OCI-LY7 (cell line): ENCODE measurements at regions not wholly inside any gene's neighbourhood (a gene's known extent, or its start where the extent isn't known, plus 50 kb on each side); places are given as distances from the start of the nearest gene placed in this dataset.

Experiments
- BruUV-seq: library from RNA; stranded (reverse); fragments of 400-500 nt; replicated peaks from 2 replicates; lab custom pipeline; 2021; lab: Mats Ljungman, UMichigan
- CTCF ChIA-PET: fragments of 300-600 bp; sonication (Branson Sonifier 250); formaldehyde crosslinking; loops from one replicate; lab custom pipeline; 2022; ENCODE audit warnings: antibody characterized with exemption; ENCODE audit not compliant: unreplicated experiment; lab: Charles Lee
- POLR2A ChIA-PET: fragments of 300-600 bp; sonication (Branson Sonifier 250); formaldehyde crosslinking; loops from one replicate; lab custom pipeline; 2022; ENCODE audit warnings: antibody characterized with exemption; lab: Charles Lee
- DNase-seq: peaks from one replicate; pipeline ENCODE4 v3.0.0-alpha.2; 2015; ENCODE audit warnings: low spot score
- H2AFZ ChIP-seq: fragments of 200-600 bp; sonication (generic), shearing (Covaris generic); 2 replicates; pipeline ENCODE4 v1.6.1; 2014; ENCODE audit warnings: mild to moderate bottlenecking, antibody characterized with exemption, low read length, moderate library complexity
- H3K27ac ChIP-seq: fragments of 200-600 bp; sonication (generic); 2 replicates; pipeline ENCODE4 v1.5.1; 2014; ENCODE audit warnings: mixed run types, low read depth, mild to moderate bottlenecking, moderate library complexity, low read length, inconsistent platforms; ENCODE audit not compliant: poor library complexity, severe bottlenecking
- H3K36me3 ChIP-seq: fragments of 200-600 bp; sonication (generic); 2 replicates; pipeline ENCODE4 v1.6.1; 2014; ENCODE audit warnings: mild to moderate bottlenecking, antibody characterized with exemption, low read length, moderate library complexity, mixed read lengths; ENCODE audit not compliant: insufficient read depth
- H3K4me1 ChIP-seq: fragments of 200-600 bp; sonication (generic); 2 replicates; pipeline ENCODE4 v1.5.1; 2014; ENCODE audit warnings: mild to moderate bottlenecking, low read length; ENCODE audit not compliant: insufficient read depth, poor library complexity, severe bottlenecking
- H3K4me2 ChIP-seq: fragments of 200-600 bp; sonication (generic); 2 replicates; pipeline ENCODE4 v1.6.1; 2014; ENCODE audit warnings: mild to moderate bottlenecking, low read length
- H3K4me3 ChIP-seq: fragments of 200-600 bp; sonication (generic); 2 replicates; pipeline ENCODE4 v1.5.1; 2014; ENCODE audit warnings: mild to moderate bottlenecking, low read depth, low read length; ENCODE audit not compliant: poor library complexity, severe bottlenecking
- H3K79me2 ChIP-seq: fragments of 200-600 bp; sonication (generic); 2 replicates; pipeline ENCODE4 v1.6.1; 2016; ENCODE audit warnings: low read depth, mild to moderate bottlenecking, low read length, moderate library complexity, mixed read lengths; ENCODE audit not compliant: insufficient read depth
- H3K9me2 ChIP-seq: fragments of 200-600 bp; sonication (generic); 2 replicates; pipeline ENCODE4 v1.6.1; 2016; ENCODE audit warnings: mild to moderate bottlenecking, low read length, mixed read lengths; ENCODE audit not compliant: insufficient read depth
- H3K9me3 ChIP-seq: fragments of 200-600 bp; sonication (generic); 2 replicates; pipeline ENCODE4 v1.6.1; 2014; ENCODE audit warnings: mild to moderate bottlenecking, mixed run types, low read length, mixed read lengths
- H4K20me1 ChIP-seq: fragments of 200-600 bp; sonication (generic); 2 replicates; pipeline ENCODE4 v1.6.1; 2014; ENCODE audit warnings: mild to moderate bottlenecking, antibody characterized with exemption, low read length, moderate library complexity, mixed read lengths; ENCODE audit not compliant: insufficient read depth
- EZH2phosphoT487 ChIP-seq: fragments of 200-600 bp; sonication (generic); IDR thresholded peaks from 2 replicates; pipeline ENCODE4 v1.6.1; 2018; ENCODE audit warnings: low read depth, borderline replicate concordance, mild to moderate bottlenecking, mixed run types, antibody characterized with exemption, low read length, moderate library complexity, mixed read lengths
- intact Hi-C: fragments of 100-400 bp; cut with micrococcal nuclease; formaldehyde crosslinking; loops from one replicate; pipeline ENCODE4 v1.10.0; 2022; ENCODE audit not compliant: unreplicated experiment
- TF ChIP-seq, protein P1 (sequence below): fragments of 200-600 bp; sonication (generic); conservative IDR thresholded peaks from 2 replicates; pipeline ENCODE4 v1.5.1; 2014; ENCODE audit warnings: mild to moderate bottlenecking, antibody characterized with exemption, low read length, moderate library complexity, mixed read lengths

GRCh38 chr4:180805101-180805500, 1438.1 kb upstream of the TENM3 start:
- DNase-seq: no peak
- H2AFZ ChIP-seq: no peak overlapping the region
- no peaks in the 10 kb centered on the region for H3K4me1 ChIP-seq
- no peak overlapping the region for H3K4me3 ChIP-seq
- no peaks in the 10 kb centered on the region for H3K9me2 ChIP-seq
- no peaks in the 10 kb centered on the region for H3K9me3 ChIP-seq
- CTCF ChIA-PET: no interaction called here
- no peak overlapping the region for H3K4me2 ChIP-seq
- BruUV-seq: no TSS peak
- H3K79me2 ChIP-seq: no peaks in the 10 kb centered on the region
- H3K36me3 ChIP-seq: no peaks in the 10 kb centered on the region
- no peaks in the 10 kb centered on the region for H4K20me1 ChIP-seq
- POLR2A ChIA-PET: interaction anchor here (0.6 to 0.8 kb wide), 3 partner anchors 14 to 1320 kb away, joined by 3 read pairs; no protein-coding TSS in a partner anchor
- no peak overlapping the region for H3K27ac ChIP-seq
- intact Hi-C loops: no loop called here
- TF ChIP-seq, protein P1, sequence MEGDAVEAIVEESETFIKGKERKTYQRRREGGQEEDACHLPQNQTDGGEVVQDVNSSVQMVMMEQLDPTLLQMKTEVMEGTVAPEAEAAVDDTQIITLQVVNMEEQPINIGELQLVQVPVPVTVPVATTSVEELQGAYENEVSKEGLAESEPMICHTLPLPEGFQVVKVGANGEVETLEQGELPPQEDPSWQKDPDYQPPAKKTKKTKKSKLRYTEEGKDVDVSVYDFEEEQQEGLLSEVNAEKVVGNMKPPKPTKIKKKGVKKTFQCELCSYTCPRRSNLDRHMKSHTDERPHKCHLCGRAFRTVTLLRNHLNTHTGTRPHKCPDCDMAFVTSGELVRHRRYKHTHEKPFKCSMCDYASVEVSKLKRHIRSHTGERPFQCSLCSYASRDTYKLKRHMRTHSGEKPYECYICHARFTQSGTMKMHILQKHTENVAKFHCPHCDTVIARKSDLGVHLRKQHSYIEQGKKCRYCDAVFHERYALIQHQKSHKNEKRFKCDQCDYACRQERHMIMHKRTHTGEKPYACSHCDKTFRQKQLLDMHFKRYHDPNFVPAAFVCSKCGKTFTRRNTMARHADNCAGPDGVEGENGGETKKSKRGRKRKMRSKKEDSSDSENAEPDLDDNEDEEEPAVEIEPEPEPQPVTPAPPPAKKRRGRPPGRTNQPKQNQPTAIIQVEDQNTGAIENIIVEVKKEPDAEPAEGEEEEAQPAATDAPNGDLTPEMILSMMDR: no peak
- no peak for TF ChIP-seq EZH2phosphoT487

GRCh38 chr4:180808862-180809261, 1434.3 kb upstream of the TENM3 start:
- DNase-seq: no peak
- TF ChIP-seq, protein P1: no peak
- no peak for TF ChIP-seq EZH2phosphoT487
- Histone ChIP-seq H4K20me1 (no peaks in the 10 kb centered on the region), H3K27ac (no peak overlapping the region), H3K9me3 (no peaks in the 10 kb centered on the region), H3K4me3 (no peak overlapping the region), H3K4me2 (no peak overlapping the region), H3K79me2 (no peaks in the 10 kb centered on the region), H3K36me3 (no peaks in the 10 kb centered on the region), H2AFZ (no peak overlapping the region), H3K9me2 (no peaks in the 10 kb centered on the region), H3K4me1 (peaks cover 18% of the 10 kb centered on the region)
- POLR2A ChIA-PET: interaction anchor here (0.7 to 1.6 kb wide), 5 partner anchors 8 to 494 kb away, joined by 3 to 9 read pairs (median 3); no protein-coding TSS in a partner anchor
- CTCF ChIA-PET: no interaction called here
- no TSS peak for BruUV-seq
- intact Hi-C loops: no loop called here

DNA sequence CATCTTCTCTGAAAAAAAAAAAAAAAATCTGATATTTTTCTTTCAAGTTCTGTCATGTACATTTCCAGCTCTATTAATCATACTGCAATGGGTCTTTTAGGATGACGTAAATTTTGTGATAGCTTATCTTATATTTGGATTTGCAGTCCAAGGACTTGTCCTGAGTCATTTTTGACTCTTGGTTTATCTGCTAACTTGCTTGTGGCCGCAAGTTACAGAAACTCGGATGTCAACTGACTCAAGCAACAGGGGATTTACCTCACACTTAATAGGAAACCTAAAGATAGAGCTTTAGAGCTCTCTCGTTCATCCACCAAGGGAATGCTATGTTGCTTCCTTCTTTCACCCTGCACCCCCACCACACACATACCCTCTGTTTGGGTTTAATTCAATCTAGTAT, 1433.8 kb upstream of the TENM3 start:
- intact Hi-C loops: no loop called here
- H4K20me1 ChIP-seq: no peaks in the 10 kb centered on the region
- H3K36me3 ChIP-seq: no peaks in the 10 kb centered on the region
- no peak overlapping the region for H3K4me2 ChIP-seq
- no peak for DNase-seq
- BruUV-seq: no TSS peak
- H3K9me2 ChIP-seq: no peaks in the 10 kb centered on the region
- ChIA-PET CTCF (no interaction called here), POLR2A (interaction anchor here (0.6 to 1.6 kb wide), 7 partner anchors 8 to 494 kb away, joined by 3 to 9 read pairs (median 3); no protein-coding TSS in a partner anchor)
- H3K4me3 ChIP-seq: no peak overlapping the region
- no peak overlapping the region for H2AFZ ChIP-seq
- H3K4me1 ChIP-seq: peaks cover 18% of the 10 kb centered on the region
- no peaks in the 10 kb centered on the region for H3K79me2 ChIP-seq
- TF ChIP-seq, protein P1: no peak
- TF ChIP-seq EZH2phosphoT487: no peak
- no peak overlapping the region for H3K27ac ChIP-seq
- H3K9me3 ChIP-seq: no peaks in the 10 kb centered on the region
